Stimulated activated CD4-positive, alpha-beta T cell treated with anti-CD3 and anti-CD28 coated beads, Interleukin-1b, Interleukin-23, amount 100 ng/mL, for 1 hour (primary cell): ENCODE measurements at regions not wholly inside any gene's neighbourhood (a gene's known extent, or its start where the extent isn't known, plus 50 kb on each side); places are given as distances from the start of the nearest gene placed in this dataset.

Source experiments
- DNase-seq, 2 donors: peaks; one replicate each; pipeline ENCODE4 v3.0.0-alpha.2; 2020; ENCODE audit warnings: low read depth in 2 of 2

- no peak for DNase-seq
Observed at GRCh38 chr6:163837691-163838431, 423.3 kb downstream of the QKI start.

- DNase-seq: no peak
Observed at GRCh38 chr6:163836876-163837690, 422.6 kb downstream of the QKI start.

GRCh38 chr6:163835439-163836171 is 421.1 kb downstream of the QKI start:
- no peak for DNase-seq

GRCh38 chr6:163834226-163834970 is 419.9 kb downstream of the QKI start:
- no peak for DNase-seq

- DNase-seq: no peak
Observed at GRCh38 chr6:163831736-163832135, 417.2 kb downstream of the QKI start.

- DNase-seq: no peak
Observed at GRCh38 chr6:163830641-163831040, 416.1 kb downstream of the QKI start.

- DNase-seq: no peak
Observed at GRCh38 chr6:163828038-163828795, 413.7 kb downstream of the QKI start.

GRCh38 chr6:163827143-163827542 is 412.6 kb downstream of the QKI start:
- no peak for DNase-seq

- DNase-seq: no peak
Observed at GRCh38 chr6:163826629-163827028, 412.1 kb downstream of the QKI start.

- DNase-seq: no peak
Observed at GRCh38 chr6:163825033-163825432, 410.5 kb downstream of the QKI start.

GRCh38 chr6:163823577-163823976 is 409.1 kb downstream of the QKI start:
- DNase-seq: no peak

- no peak for DNase-seq
Observed at GRCh38 chr6:163820745-163821458, 406.4 kb downstream of the QKI start.

- no peak for DNase-seq
Observed at GRCh38 chr6:163820171-163820570, 405.7 kb downstream of the QKI start.

- DNase-seq: no peak
Observed at GRCh38 chr6:163818719-163819118, 404.2 kb downstream of the QKI start.

- DNase-seq: no peak
Observed at GRCh38 chr6:163816441-163816840, 401.9 kb downstream of the QKI start.

GRCh38 chr6:163815796-163816195 is 401.3 kb downstream of the QKI start:
- DNase-seq: no peak

GRCh38 chr6:163814494-163815364 is 400.2 kb downstream of the QKI start:
- no peak for DNase-seq

- DNase-seq: no peak
Observed at GRCh38 chr6:163813979-163814493, 399.5 kb downstream of the QKI start.

- no peak for DNase-seq
Observed at GRCh38 chr6:163811317-163811716, 396.8 kb downstream of the QKI start.
